H1 (cell line): ENCODE measurements at regions not wholly inside any gene's neighbourhood (a gene's known extent, or its start where the extent isn't known, plus 50 kb on each side); places are given as distances from the start of the nearest gene placed in this dataset.

Experiments
- CTCF ChIA-PET: fragments of 300-600 bp; sonication (Branson Sonifier 250); formaldehyde crosslinking; loops from one replicate; lab custom pipeline; 2021; ENCODE audit not compliant: partially characterized antibody; lab: Charles Lee
- POLR2A ChIA-PET: fragments of 300-600 bp; sonication (Branson Sonifier 250); formaldehyde crosslinking; loops from one replicate; lab custom pipeline; 2021; ENCODE audit warnings: inconsistent platforms; ENCODE audit not compliant: partially characterized antibody; lab: Charles Lee
- DNase-seq, 2 experiments: peaks; one replicate each; pipeline versions ENCODE4 v3.0.0 to v3.0.0-alpha.2; 2010 to 2022; ENCODE audit warnings: low spot score in 2 of 2, low read depth in 1 of 2, mixed read lengths in 1 of 2
- FAIRE-seq: peaks from 2 replicates; lab custom pipeline; 2011; peaks lifted over from hg19 to GRCh38; lab: Jason Lieb, UNC
- H2AFZ ChIP-seq: 2 replicates; pipeline ENCODE4 v1.8.1; 2012; ENCODE audit warnings: low read length, inconsistent platforms
- H2AK5ac ChIP-seq: 2 replicates; pipeline ENCODE4 v1.6.1; 2013; ENCODE audit warnings: low read depth, low read length
- H2BK120ac ChIP-seq: replicated peaks from 2 replicates; pipeline ENCODE3; 2013; ENCODE audit warnings: low read depth, low read length, inconsistent platforms
- H2BK12ac ChIP-seq: 2 replicates; pipeline ENCODE4 v1.6.1; 2013; ENCODE audit warnings: low read depth, low read length
- H2BK15ac ChIP-seq: 2 replicates; pipeline ENCODE4 v1.6.1; 2013; ENCODE audit warnings: low read length
- H2BK20ac ChIP-seq: 2 replicates; pipeline ENCODE4 v1.6.1; 2013; ENCODE audit warnings: low read length
- H2BK5ac ChIP-seq: 2 replicates; pipeline ENCODE4 v1.6.1; 2013; ENCODE audit warnings: low read depth, low read length
- H3K14ac ChIP-seq: 2 replicates; pipeline ENCODE4 v1.6.1; 2013; ENCODE audit warnings: inconsistent platforms; ENCODE audit not compliant: insufficient read length
- H3K18ac ChIP-seq: 2 replicates; pipeline ENCODE4 v1.6.1; 2013; ENCODE audit warnings: low read length; ENCODE audit errors: extremely low read depth
- H3K23ac ChIP-seq: 2 replicates; pipeline ENCODE4 v1.6.1; 2013; ENCODE audit warnings: inconsistent platforms; ENCODE audit not compliant: insufficient read length
- H3K23me2 ChIP-seq: 2 replicates; pipeline ENCODE4 v1.6.1; 2013; ENCODE audit warnings: low read depth, low read length
- H3K27ac ChIP-seq: 2 replicates; pipeline ENCODE4 v1.6.1; 2011; ENCODE audit warnings: low read depth, low read length, inconsistent platforms
- H3K27me3 ChIP-seq, 4 experiments: replicated peaks in 1 of 4; 1 replicate in 1 of 4; 2 replicates in 3 of 4; pipeline versions ENCODE4 v1.6.1 to v1.8.1; 2011 to 2013; ENCODE audit warnings: low read length in 3 of 4, mild to moderate bottlenecking in 3 of 4, inconsistent platforms in 2 of 4, mixed read lengths in 2 of 4, moderate library complexity in 1 of 4; ENCODE audit not compliant: control insufficient read depth in 3 of 4, insufficient read depth in 3 of 4; ENCODE audit errors: extremely low read depth in 1 of 4
- H3K36me3 ChIP-seq, 4 experiments: 2 replicates each; pipeline versions ENCODE4 v1.6.1 to v1.8.1; 2011 to 2013; ENCODE audit warnings: mild to moderate bottlenecking in 4 of 4, low read length in 3 of 4, moderate library complexity in 2 of 4, control low read depth in 1 of 4, inconsistent platforms in 1 of 4; ENCODE audit not compliant: insufficient read depth in 4 of 4, control insufficient read depth in 2 of 4
- H3K4ac ChIP-seq: replicated peaks from 2 replicates; pipeline ENCODE3; 2013; ENCODE audit warnings: low read length, low read depth, mixed read lengths, inconsistent platforms; ENCODE audit not compliant: insufficient read length
- H3K4me1 ChIP-seq, 4 experiments: replicated peaks in 1 of 4; 1 replicate in 1 of 4; 2 replicates in 3 of 4; pipeline versions ENCODE4 v1.6.1 to v1.8.1; 2011 to 2013; ENCODE audit warnings: low read length in 3 of 4, inconsistent platforms in 2 of 4, mixed read lengths in 1 of 4; ENCODE audit not compliant: insufficient read depth in 4 of 4, control insufficient read depth in 3 of 4
- H3K4me2 ChIP-seq, 2 experiments: 2 replicates each; pipeline versions ENCODE4 v1.6.1 to v1.8.1; 2011 to 2013; ENCODE audit warnings: low read depth in 2 of 2, low read length in 2 of 2, control low read depth in 1 of 2, inconsistent platforms in 1 of 2, mild to moderate bottlenecking in 1 of 2; ENCODE audit not compliant: insufficient read depth in 1 of 2
- H3K4me3 ChIP-seq, 4 experiments: fragments of 200-600, 300-600 bp in 1 of 4; sonication (generic), shearing (Covaris generic), sonication (Bioruptor Twin) in 1 of 4; 2 replicates each; pipeline versions ENCODE4 v1.5.1 to v1.8.1; 2011 to 2016; ENCODE audit warnings: low read length in 4 of 4, low read depth in 3 of 4, control low read depth in 2 of 4, inconsistent platforms in 2 of 4, mild to moderate bottlenecking in 2 of 4, mixed read lengths in 1 of 4, moderate library complexity in 1 of 4; ENCODE audit not compliant: insufficient read depth in 2 of 4; ENCODE audit errors: extremely low read depth in 1 of 4
- H3K56ac ChIP-seq: replicated peaks from 2 replicates; pipeline ENCODE3; 2013; ENCODE audit warnings: low read depth, mild to moderate bottlenecking, mixed read lengths, low read length, inconsistent platforms; ENCODE audit not compliant: insufficient read length
- H3K79me1 ChIP-seq: 2 replicates; pipeline ENCODE4 v1.6.1; 2013; ENCODE audit warnings: low read depth, low read length, control low read depth
- H3K79me2 ChIP-seq, 2 experiments: 2 replicates each; pipeline versions ENCODE4 v1.6.1 to v1.8.1; 2012 to 2013; ENCODE audit warnings: low read length in 2 of 2, mild to moderate bottlenecking in 2 of 2, inconsistent platforms in 1 of 2; ENCODE audit not compliant: insufficient read depth in 2 of 2, control insufficient read depth in 1 of 2
- H3K9ac ChIP-seq, 4 experiments: replicated peaks in 1 of 4; 1 replicate in 1 of 4; 2 replicates in 3 of 4; pipeline versions ENCODE4 v1.6.1 to v1.8.1; 2011 to 2013; ENCODE audit warnings: low read depth in 3 of 4, low read length in 3 of 4, control low read depth in 2 of 4, mild to moderate bottlenecking in 2 of 4, moderate library complexity in 2 of 4, inconsistent platforms in 1 of 4; ENCODE audit errors: extremely low read depth in 1 of 4
- H3K9me3 ChIP-seq, 2 experiments: 2 replicates each; pipeline versions ENCODE4 v1.6.1 to v1.8.1; 2012 to 2013; ENCODE audit warnings: mild to moderate bottlenecking in 2 of 2, moderate library complexity in 2 of 2, control low read depth in 1 of 2, inconsistent platforms in 1 of 2, low read depth in 1 of 2, low read length in 1 of 2, mixed read lengths in 1 of 2; ENCODE audit not compliant: insufficient read depth in 2 of 2
- H4K20me1 ChIP-seq, 2 experiments: replicated peaks in 1 of 2; 2 replicates each; pipeline versions ENCODE3 to v1.8.1; 2011 to 2013; ENCODE audit warnings: inconsistent platforms in 2 of 2, low read length in 2 of 2, mild to moderate bottlenecking in 1 of 2; ENCODE audit not compliant: insufficient read depth in 2 of 2, control insufficient read depth in 1 of 2
- H4K5ac ChIP-seq: 2 replicates; pipeline ENCODE4 v1.6.1; 2013; ENCODE audit warnings: low read length, low read depth, mixed read lengths, inconsistent platforms; ENCODE audit not compliant: insufficient read length
- H4K8ac ChIP-seq: 2 replicates; pipeline ENCODE4 v1.8.0; 2013; ENCODE audit warnings: mild to moderate bottlenecking, moderate library complexity, low read length, inconsistent platforms; ENCODE audit not compliant: insufficient read depth; ENCODE audit errors: extremely low read depth
- H4K91ac ChIP-seq: replicated peaks from 2 replicates; pipeline ENCODE3; 2013; ENCODE audit warnings: low read length, mixed read lengths, inconsistent platforms; ENCODE audit not compliant: insufficient read length
- BCL11A ChIP-seq, 2 experiments: IDR thresholded peaks; one replicate each; pipeline ENCODE4 v1.6.1; 2011; ENCODE audit warnings: low read depth in 2 of 2, low read length in 2 of 2, mild to moderate bottlenecking in 2 of 2
- BRCA1 ChIP-seq: IDR thresholded peaks from 2 replicates; pipeline ENCODE4 v1.6.1; 2012; ENCODE audit warnings: low read depth, low read length, improper control_type of control experiment
- CBX5 ChIP-seq: fragments of 300-800, 300-1000 bp; sonication (generic); IDR thresholded peaks from 2 replicates; pipeline ENCODE4 v1.7.1; 2016; ENCODE audit warnings: antibody characterized with exemption, low read length, low read depth
- EGR1 ChIP-seq: IDR thresholded peaks from 2 replicates; pipeline ENCODE4 v1.6.1; 2011; ENCODE audit warnings: low read depth, low read length, borderline replicate concordance
- GTF2F1 ChIP-seq: IDR thresholded peaks from 2 replicates; pipeline ENCODE4 v1.6.1; 2012; ENCODE audit warnings: low read depth, low read length, improper control_type of control experiment, borderline replicate concordance
- HDAC2 ChIP-seq, 2 experiments: fragments of 300-600 bp in 1 of 2; sonication (generic) in 1 of 2; IDR thresholded peaks; 2 replicates each; pipeline ENCODE4 v1.6.1; 2011 to 2012; ENCODE audit warnings: low read depth in 2 of 2, low read length in 2 of 2, mild to moderate bottlenecking in 2 of 2, moderate library complexity in 2 of 2, borderline replicate concordance in 1 of 2, inconsistent platforms in 1 of 2
- MAFK ChIP-seq: IDR thresholded peaks from 2 replicates; pipeline ENCODE4 v1.6.1; 2012; ENCODE audit warnings: low read depth, mild to moderate bottlenecking, improper control_type of control experiment, low read length
- POLR2AphosphoS5 ChIP-seq: IDR thresholded peaks from 2 replicates; pipeline ENCODE4 v1.6.1; 2011; ENCODE audit warnings: low read depth, low read length
- RBBP5 ChIP-seq: IDR thresholded peaks from 2 replicates; pipeline ENCODE4 v1.7.1; 2012; ENCODE audit warnings: low read depth, mild to moderate bottlenecking, inconsistent platforms, low read length, moderate library complexity, borderline replicate concordance
- RFX5 ChIP-seq: IDR thresholded peaks from 2 replicates; pipeline ENCODE4 v1.6.1; 2011; ENCODE audit warnings: low read depth, low read length, improper control_type of control experiment, borderline replicate concordance
- RXRA ChIP-seq: IDR thresholded peaks from 2 replicates; pipeline ENCODE4 v1.6.1; 2011; ENCODE audit warnings: low read depth, mild to moderate bottlenecking, low read length, moderate library complexity; ENCODE audit not compliant: insufficient read depth
- TEAD4 ChIP-seq: IDR thresholded peaks from 2 replicates; pipeline ENCODE4 v1.6.1; 2012; ENCODE audit warnings: low read depth, low read length, inconsistent platforms, mixed read lengths
- WGBS, 2 experiments: shearing (Covaris generic) in 1 of 2; methylation state at CpG; one replicate each; pipeline versions ENCODE4 v1.1.6 to v1.1.7; 2013 to 2015; ENCODE audit warnings: low lambda C conversion rate in 2 of 2, mixed read lengths in 2 of 2, inconsistent platforms in 1 of 2, low coverage in 1 of 2, missing lambda C conversion rate in 1 of 2; ENCODE audit not compliant: insufficient replicate concordance in 2 of 2, insufficient coverage in 1 of 2, insufficient read length in 1 of 2; ENCODE audit errors: extremely low coverage in 1 of 2, missing lambda C conversion rate in 1 of 2; 5-methylcytosine and 5-hydroxymethylcytosine counted together
- TF ChIP-seq, protein P1 (sequence below): IDR thresholded peaks from 2 replicates; pipeline ENCODE4 v1.6.1; 2011; ENCODE audit warnings: low read depth, mild to moderate bottlenecking, low read length; ENCODE audit not compliant: insufficient read depth
- TF ChIP-seq, protein P2 (sequence below): IDR thresholded peaks from 2 replicates; pipeline ENCODE4 v1.6.1; 2012; ENCODE audit warnings: inconsistent platforms

DNA sequence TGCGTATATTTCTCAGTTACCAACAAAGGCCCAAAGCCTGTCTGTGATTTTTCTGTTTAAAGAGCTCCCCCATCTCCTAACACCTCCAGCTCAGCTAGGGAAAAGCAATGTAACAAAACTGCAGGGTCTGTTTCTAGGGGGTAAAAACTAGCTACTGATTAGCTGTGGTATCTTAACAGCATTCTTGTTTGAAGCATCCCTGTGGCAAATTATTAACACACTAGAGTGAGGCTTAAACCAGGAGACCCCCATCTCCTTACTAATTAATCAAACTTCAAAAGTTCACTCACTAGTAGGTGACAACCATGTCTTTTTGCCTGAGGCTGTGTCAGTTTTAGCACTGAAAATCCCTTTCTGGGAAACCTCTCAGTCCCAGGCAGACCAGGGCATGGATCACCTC is 186.2 kb upstream of the PARD3B start:
- Histone ChIP-seq H4K91ac (no peak overlapping the region), H3K14ac (no peak overlapping the region), H2BK5ac (no peak overlapping the region), H4K20me1 (no peaks in the 10 kb centered on the region), H2AK5ac (no peak overlapping the region), H3K56ac (no peak overlapping the region), H3K18ac (no peak overlapping the region), H3K27me3 (no peaks in the 10 kb centered on the region), H4K8ac (no peak overlapping the region), H2AFZ (no peak overlapping the region; the same call in 1 of the 2 replicates), H3K23ac (no peak overlapping the region), H3K9ac (no peak overlapping the region), H3K4me1 (no peaks in the 10 kb centered on the region), H3K27ac (no peak overlapping the region), H3K9me3 (no peaks in the 10 kb centered on the region), H3K23me2 (no peaks in the 10 kb centered on the region), H3K79me2 (no peaks in the 10 kb centered on the region), H2BK12ac (no peak overlapping the region), H2BK20ac (no peak overlapping the region), H3K4me2 (no peak overlapping the region), H3K4me3 (no peak overlapping the region), H4K5ac (no peak overlapping the region), H2BK15ac (no peak overlapping the region), H3K36me3 (no peaks in the 10 kb centered on the region), H3K79me1 (no peaks in the 10 kb centered on the region), H2BK120ac (no peak overlapping the region), H3K4ac (no peak overlapping the region)
- WGBS, 2 experiments, result 80% methylated on average over 1 of the region's 1 CpG; no CpG with 5 or more reads in 1 of the 2 experiments
- POLR2A ChIA-PET, result interaction anchor here (0.5 kb wide), 1 partner anchor 67 kb away, joined by 3 read pairs; no protein-coding TSS in a partner anchor
- CTCF ChIA-PET, result interaction anchor here (0.6 to 1.1 kb wide), 3 partner anchors 34 to 334 kb away, joined by 3 to 4 read pairs (median 3); no protein-coding TSS in a partner anchor
- FAIRE-seq (no peak), DNase-seq (no peak)
- TF ChIP-seq, protein P1, sequence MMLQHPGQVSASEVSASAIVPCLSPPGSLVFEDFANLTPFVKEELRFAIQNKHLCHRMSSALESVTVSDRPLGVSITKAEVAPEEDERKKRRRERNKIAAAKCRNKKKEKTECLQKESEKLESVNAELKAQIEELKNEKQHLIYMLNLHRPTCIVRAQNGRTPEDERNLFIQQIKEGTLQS, result no peak
- TF ChIP-seq BCL11A (IDR thresholded peaks at IDR 0.05; ENCODE audit: low read depth in 2 of 2, low read length in 2 of 2) (no peak), BRCA1 (no peak), TEAD4 (no peak), RXRA (no peak), CBX5 (no peak), EGR1 (no peak), RFX5 (no peak), RBBP5 (no peak), GTF2F1 (no peak), HDAC2 (IDR thresholded peaks at IDR 0.05; ENCODE audit: borderline replicate concordance in 1 of 2, low read depth in 2 of 2, low read length in 2 of 2) (no peak), MAFK (no peak), POLR2AphosphoS5 (no peak)
- TF ChIP-seq, protein P2, sequence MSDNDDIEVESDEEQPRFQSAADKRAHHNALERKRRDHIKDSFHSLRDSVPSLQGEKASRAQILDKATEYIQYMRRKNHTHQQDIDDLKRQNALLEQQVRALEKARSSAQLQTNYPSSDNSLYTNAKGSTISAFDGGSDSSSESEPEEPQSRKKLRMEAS, result no peak
